H1 (cell line): ENCODE measurements at regions not wholly inside any gene's neighbourhood (a gene's known extent, or its start where the extent isn't known, plus 50 kb on each side); places are given as distances from the start of the nearest gene placed in this dataset.

Experiments
- NRF1 ChIP-seq: IDR thresholded peaks from 2 replicates; pipeline ENCODE4 v1.6.1; 2011; ENCODE audit warnings: mild to moderate bottlenecking, low read depth, low read length, improper control_type of control experiment
- TF ChIP-seq, protein P1 (sequence below): IDR thresholded peaks from 2 replicates; pipeline ENCODE4 v1.6.1; 2012; ENCODE audit warnings: low read length, inconsistent platforms

DNA sequence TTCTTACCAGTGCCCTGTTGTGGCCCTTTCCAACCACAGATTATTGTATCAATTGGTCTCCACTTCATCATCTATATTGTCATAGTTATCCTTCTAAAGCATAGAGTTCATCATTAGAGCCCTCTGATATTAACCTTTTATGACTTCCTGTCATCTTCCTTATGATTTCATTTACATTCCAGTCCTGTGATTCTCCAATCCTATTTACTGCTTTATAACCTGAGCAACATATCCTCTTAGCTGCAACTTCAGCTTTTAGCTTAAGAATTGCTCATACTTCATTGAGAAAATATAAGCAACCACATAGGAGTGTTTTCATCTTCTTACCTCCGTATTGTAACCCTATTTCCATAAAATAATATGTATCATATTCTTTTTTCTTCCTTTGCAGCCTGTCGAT lies 252.6 kb upstream of the CENPE start (continued):
- no peak for TF ChIP-seq NRF1
- TF ChIP-seq, protein P1, sequence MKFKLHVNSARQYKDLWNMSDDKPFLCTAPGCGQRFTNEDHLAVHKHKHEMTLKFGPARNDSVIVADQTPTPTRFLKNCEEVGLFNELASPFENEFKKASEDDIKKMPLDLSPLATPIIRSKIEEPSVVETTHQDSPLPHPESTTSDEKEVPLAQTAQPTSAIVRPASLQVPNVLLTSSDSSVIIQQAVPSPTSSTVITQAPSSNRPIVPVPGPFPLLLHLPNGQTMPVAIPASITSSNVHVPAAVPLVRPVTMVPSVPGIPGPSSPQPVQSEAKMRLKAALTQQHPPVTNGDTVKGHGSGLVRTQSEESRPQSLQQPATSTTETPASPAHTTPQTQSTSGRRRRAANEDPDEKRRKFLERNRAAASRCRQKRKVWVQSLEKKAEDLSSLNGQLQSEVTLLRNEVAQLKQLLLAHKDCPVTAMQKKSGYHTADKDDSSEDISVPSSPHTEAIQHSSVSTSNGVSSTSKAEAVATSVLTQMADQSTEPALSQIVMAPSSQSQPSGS, result no peak
